ENCODE measurements at regions not wholly inside any gene's neighbourhood (a gene's known extent, or its start where the extent isn't known, plus 50 kb on each side); places are given as distances from the start of the nearest gene placed in this dataset.

DNA sequence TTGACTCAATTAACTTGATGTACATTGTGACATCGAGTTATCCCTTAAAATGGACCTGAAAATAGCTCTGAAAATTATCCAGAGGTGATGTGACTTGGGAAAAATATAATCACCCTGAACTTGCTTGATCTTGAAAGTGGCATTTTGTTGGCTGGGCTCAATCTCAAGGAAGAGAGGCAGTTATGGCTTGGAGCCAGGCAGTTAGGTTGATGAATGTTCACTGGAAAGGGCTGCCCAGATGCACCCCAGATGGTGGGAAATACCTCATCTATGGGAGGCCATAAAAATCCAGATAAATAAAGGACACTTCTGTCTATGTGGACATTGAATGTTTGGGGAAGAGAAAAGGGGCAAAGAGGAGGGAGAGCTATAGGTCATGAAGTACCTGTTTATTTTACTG, 55.7 kb upstream of the OR5AN1 start:
- no peak for DNase-seq

DNA sequence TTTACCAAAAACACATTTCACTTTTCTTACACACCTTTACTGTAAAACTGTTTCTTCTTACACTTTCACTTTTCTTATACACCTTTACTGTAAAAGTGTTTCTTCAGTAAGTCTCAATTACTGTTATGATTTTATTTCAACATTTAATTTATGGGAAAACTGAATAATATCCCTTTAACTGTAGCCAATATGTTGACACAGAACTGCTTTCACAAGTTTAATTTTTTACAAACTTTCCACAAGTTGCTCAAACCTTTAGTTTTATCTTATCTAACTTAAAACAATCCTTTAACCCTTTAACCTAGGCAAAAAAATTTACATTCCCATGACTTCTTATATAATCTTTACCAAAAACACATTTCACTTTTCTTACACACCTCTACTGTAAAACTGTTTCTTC, 63.3 kb upstream of the OR5AN1 start:
- no peak for DNase-seq

DNA sequence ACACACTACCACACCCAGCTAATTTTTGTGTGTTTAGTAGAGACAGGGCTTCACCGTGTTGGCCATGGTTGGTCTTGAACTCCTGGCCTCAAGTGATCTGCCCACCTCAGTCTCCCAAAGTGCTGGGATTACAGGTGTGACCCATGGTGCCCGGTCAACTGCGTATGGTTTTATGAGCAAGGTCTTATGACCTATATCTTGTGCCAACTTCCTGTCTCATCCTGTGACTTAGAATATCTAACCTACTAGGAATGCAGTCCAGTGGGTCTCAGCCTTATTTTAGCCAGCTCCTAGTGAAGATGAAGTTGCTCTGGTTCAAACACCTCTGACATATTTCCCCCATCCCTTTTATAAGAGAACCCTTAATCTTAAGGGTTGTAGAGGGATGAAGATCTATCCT, 66.1 kb upstream of the OR5AN1 start:
- no peak for DNase-seq

DNA sequence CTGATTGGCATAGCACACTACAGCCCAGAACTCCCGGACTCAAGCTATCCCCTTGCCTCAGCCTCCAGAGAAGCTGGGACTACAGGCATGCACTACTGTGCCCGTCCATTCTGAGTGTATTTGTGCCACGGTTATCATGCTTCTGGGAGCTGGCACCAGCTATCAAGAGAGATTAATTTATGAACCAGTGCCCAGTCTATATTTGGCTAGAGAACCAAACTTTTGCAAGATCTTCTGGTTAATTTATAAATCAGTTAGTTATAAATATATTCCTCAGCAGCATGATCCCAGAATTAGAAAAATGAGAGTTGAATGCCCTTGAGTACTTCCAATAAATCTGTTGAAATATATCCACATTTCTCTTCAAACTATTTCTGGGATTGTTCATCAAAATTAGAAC, 67.5 kb upstream of the OR5AN1 start:
- no peak for DNase-seq

DNA sequence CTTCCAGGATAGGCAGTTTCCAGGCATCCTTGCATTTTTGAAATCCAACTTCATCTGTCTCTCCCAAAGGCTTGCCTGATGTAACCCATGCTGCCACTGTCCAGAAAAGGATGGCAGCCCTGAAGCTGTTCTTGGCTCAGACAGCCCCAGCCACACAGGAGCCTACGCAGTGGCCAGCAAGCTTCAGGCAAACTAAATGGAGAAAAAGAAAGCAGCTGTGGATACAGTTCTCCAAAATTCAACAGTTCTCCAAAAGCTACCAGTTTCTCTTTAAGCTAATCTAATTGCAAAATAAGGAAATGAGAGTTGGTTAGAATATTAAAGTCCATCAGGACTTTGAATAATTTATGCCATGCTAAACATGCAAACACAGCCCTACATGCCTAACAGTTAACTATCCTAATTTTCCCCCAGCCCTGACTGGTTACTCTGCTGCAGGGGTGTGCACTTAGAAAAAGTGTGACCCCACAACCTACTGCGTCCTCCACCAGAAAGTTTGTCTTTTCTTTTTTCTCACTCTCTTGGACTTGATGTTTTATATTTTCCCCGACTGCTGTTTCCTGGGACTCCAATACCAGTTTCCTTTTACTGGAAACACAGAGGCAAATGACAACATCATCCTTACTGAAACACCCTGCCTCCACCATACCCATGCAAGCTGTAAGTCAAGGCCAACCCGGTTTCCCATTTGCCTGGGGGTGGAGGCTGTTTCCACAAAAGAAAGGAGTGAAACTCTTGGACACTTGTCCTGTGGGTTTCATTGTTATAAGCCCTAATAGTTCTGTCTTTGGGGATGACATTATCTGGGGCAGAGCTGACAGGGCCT, 69.1 kb upstream of the OR5AN1 start:
- DNase-seq, result no peak

DNA sequence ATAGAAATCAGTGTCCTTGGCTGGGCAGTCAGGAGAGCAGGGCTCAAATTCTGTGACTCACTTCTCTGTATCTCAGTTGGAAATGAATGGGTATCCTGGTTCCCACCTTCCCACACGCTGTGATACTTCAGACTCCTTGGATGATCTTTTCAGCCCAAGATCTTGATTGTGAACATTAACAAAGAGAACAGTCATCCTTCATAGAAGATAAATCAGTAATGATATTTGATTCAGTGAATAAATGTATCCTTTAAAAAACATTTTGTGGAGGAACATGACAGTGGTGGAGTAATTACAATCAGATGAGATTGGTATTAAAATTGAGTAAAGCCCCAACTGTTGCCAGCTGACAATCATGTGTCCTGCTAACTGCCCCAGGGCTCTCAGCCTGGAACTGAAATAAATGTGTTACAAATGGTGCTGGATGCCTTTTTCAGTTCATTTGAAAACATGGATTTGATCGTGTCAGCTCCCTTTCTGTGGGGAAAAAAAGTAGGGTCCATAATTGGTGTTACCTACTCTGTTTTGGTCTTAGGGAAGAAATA, 72.9 kb upstream of the OR5AN1 start:
- no peak for DNase-seq

DNA sequence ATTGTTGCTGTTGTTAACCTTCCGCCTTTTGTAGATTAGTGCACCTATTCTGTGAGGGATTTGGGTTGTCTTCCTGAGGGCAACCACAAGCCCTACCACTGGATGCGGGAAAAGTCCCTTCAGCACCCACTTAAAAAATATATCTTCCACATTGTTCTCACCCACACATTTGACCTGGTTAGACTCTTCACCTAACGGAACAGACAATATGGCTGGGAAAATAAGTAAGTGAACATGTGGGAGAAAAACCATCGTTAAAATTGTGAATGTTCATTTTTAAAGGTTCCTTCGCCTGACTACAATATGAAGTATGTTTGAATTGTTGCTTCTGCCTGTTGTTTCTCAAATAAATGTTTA, 72.0 kb upstream of the MPEG1 start:
- DNase-seq, result no peak

DNA sequence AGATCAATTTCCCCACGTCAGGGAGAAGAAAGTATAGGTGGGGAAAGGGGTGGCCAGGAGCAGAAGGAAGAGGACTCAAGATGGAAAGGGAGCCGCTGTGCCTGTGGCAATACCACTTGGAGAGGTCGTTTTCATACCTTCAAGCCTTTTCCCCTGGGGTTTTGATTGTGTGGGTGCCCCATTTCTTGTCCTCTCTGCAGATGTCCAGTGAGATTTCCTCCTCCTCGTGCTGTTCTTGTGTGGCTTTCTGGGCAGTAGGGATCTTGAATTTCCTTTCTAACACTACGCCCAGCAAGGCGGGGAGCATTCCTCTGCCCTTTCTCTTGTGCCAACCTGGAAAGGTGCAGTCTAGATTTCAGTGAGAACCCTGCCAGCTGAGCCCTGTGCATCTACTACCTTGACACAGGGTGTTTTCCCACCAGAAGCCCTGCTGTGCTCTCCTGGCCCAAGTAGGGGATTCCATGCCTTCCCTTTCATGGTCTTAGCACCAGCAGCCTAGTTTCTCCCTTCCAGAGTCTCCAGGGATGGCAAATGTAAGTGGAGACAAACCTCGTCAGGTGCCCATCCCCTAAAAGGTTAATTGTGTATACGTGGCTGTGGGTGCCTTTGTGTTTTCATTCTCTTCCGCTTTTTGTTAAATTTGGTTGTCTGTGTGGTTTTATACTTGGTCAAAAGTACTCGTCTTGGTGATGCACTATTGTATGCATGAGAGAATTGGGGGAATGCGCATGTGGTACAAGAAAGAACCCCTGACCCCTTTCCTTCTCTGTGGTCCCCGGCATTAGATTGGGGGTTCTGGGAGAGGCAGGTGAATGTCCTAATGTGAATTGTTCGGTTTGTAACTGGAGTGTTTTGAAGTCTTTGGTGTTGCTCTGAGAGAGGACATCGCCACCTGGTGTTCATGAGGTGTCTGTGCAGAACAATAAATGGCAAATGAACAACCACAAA, 71.4 kb upstream of the MPEG1 start:
- DNase-seq, result peak; percentile 67

DNA sequence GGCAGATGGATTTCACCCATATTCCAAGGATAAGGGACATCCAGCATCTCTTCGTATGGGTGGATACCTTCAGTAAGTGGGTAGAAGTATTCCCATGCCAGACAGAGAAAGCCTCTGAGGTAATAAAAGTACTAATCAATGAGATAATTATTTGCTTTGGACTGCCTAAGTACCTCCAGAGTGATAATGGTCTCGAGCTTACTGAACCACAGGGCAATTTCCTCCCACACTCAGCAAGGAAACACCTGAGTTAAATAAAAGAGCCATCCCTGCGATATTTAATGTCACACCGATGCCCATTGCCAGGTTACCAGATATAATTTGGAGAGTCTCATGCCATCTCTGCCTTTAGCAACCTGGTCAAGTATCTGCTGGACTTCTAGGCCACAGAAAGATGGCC, 70.6 kb upstream of the MPEG1 start:
- no peak for DNase-seq

DNA sequence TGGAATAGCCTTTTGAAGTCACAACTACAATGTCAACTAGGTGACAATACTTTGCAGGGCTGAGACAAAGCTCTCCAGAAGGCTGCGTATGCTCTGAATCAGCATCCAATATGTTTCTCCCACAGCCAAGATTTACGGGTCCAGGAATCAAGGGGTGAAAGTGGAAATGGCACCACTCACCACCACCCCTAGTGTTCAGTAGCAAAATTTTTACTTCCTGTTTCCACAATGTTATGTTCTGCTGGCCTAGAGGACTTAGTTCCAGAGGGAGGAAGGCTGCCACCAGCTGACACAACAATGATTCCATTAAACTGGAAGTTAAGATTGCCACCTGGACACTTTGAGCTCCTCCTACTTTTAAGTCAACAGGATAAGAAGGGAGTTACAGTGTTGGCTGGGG, 68.5 kb upstream of the MPEG1 start:
- no peak for DNase-seq

DNA sequence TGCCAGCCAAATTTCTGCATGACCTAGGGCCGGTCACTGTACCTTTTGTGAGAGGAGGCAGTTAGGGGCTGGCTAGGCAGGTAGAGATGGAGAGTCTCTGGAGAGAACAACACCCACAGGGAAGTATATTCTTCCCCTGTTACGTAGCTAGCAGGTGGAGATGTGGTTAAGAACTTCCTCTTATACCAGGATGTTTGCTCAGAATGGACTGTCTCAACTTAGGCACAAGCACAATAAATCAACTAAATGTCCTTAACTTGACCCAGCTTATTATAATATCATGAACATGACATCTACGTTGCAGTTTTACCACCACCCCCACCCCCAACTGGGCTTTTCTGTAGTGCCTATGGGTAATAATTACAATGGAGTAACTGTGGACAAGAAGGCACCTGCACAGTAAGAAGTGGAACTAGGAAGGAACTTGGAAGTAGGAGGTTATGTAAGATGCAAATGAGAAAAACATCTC, 60.7 kb upstream of the MPEG1 start:
- DNase-seq, result peak; percentile 41

DNA sequence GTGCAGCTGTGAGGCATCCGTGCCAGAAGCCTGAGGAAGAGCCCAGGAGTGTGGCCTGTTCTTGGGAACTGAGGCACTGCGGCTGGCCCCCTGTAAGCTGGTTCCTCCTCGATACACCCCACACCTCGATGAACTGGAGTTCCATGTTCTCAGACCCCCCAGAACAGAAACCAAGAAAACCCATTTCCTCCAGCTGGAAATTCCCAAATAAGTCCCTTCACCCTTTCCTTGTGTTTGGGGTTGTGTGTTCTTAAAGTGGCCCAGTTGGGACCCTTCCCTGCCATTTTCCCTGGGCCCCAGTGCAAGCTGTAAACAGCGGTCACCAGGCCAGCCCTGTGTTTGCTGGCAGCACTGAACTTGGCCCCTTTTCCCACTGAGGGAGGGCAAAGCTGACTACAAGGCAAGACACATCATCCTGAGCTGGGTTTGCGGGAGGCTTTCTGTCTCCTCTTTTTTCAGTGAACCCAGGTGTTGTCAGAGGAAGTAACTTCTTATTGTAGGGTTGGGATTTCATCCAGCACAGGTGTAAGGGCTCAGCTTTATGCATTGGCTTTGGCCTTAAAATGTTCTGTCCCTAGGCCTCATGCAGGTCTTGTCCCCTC, 60.1 kb upstream of the MPEG1 start:
- DNase-seq, result no peak

DNA sequence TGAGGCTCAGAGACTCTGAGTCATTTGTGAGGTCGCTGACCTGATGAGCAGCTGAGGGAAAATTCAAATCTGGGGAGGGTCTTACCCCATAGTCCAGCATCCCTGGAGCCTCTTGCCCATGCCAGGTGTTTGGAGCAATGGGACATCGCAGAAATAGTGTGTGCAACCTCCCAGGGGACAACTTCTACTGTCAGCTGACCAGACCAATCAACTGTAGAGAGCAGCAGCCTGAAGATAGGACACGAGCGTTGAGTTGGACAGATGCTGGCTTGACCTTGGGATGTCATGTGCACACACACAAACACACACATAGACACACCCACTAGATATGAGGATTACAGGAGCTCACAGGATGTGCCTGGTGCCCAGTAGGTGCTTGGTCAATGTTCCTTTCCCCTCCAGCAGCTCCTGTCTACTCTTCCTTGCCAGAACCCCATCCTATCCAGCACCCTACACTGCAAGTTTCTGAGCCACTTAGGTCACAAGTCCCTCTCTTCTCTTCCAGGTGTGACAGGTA, 59.1 kb upstream of the MPEG1 start:
- no peak for DNase-seq

DNA sequence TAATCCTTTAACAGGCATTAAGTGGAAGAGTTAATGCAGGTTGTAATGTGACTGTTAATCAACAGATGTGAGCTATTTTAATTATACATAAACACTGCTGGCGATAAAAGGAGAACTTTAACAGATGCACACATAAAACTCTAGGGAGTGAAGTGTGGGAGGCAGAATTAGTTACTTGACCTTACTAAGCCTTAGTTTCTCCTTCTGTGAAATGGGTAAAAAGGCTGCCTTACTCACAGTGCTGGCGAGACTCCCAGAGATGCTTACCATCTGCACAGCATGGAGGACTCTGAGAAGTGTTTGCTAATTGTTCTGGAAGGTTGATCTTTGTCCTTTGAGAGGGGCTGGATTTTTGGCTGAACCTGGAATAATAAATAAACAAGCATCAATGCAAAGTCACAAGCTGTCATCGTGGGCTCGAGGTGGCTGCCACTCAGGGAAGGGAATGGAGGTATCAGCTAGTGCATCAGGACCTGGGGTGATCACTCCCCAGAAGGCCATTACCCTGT, 58.6 kb upstream of the MPEG1 start:
- DNase-seq, result no peak

DNA sequence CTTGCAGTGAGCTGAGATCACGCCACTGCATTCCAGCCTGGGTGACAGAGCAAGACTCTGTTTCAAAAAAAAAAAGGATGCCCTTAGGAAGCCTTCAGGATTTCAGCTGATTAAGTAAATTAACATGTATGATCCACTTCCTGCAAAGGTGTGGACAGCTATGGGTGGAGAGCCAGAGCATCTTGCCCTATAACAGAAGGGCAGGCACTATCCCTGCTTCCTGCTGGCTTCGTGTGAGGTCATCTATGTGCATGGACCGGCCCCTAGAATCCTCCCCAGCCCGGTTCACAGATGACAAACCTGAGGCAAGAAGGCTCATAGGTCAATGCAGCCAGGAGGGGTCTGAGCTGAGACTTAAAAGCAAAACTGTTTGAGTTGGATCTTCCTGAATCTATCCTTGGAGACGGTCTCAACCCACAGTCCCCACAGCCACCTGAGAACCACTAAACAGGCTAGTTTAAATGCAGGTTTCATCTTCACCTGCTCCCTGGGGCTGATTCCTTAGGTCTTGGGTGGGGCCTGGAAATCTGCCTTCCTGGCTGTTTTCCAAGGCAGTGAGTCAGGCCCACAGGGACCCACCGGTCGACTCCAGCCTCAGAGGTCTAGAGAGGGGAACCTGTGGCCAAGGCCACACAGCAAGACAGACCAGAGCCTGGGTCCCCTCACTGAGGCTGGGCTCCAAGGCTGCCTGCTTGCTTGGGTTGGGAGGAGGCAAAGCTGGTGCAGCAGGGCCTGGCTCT, 55.2 kb upstream of the MPEG1 start:
- no peak for DNase-seq

DNA sequence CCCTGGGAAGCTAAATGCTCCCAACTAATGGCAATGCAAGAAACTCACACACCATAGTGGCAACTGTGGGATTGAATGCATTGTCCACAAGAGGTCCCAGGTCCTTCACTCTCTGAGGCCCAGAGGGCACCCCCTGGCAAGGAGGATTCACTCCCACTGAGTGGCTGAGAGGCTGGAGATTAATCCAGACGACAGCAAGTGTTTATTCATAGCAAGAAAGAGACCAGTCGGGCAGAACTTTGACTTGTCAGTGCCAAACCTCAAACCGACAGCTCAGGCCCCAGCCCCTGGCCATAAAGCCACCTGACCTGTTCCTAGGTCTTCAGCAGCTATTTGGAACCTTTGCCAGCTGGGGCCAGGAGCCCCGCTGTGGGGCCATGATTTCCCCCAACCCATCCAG, 54.5 kb upstream of the MPEG1 start:
- no peak for DNase-seq

DNA sequence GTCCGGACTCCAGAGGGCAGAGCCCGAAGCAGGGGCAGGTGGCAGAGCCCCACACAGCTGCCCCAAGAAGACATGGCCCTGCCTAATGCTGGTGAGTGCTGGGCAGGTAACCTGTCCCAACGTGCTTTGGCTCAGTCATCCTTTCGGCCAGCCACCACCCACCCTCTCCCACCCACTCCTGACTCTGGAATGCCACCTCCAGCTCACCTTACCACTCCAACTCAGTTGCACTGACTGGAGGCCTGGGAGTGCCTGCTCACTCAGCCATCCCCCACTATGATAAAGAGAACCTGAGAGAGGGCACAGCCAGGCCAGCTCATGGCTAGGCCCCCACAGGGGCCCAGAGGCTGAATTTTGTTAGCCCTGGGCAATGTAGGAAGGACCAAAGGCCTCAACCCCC, 53.8 kb upstream of the MPEG1 start:
- DNase-seq, result no peak

DNA sequence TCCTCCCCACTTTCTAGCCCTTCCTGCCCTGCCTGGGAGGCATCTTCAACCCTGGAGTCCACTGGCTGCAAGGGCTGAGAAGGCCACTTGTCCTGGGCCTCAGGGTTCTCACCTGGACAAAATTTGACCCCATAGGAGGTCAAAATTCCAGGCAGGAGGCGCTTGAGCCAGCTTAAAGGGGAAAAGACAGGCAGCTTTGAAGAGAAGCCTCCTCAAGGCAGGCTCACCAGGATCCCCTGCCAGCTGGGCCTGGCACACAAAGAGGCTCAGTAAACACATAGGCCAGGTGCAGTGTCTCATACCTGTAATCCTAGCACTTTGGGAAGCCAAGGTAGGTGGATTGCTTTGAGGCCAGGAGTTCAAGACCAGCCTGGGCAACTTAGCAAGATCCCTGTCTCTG, 53.0 kb upstream of the MPEG1 start:
- no peak for DNase-seq

DNA sequence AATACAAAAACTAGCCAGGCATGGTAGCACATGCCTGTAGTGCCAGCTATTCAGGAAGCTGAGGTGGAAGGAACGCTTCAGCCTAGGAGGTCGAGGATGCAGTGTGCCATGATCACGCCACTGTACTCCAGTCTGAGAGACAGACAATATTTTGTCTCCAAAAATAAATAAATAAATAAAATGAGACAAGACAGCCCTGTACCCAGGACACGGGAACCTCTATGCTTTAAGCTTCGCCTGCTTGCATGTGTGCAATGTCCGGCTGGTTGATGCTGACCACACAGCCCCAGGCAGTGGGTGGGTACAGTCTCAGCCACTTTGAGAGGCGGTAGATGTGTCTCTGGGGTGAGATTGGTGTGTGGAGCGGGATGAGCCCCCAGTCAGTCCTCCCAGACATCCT, 52.0 kb upstream of the MPEG1 start:
- no peak for DNase-seq

DNA sequence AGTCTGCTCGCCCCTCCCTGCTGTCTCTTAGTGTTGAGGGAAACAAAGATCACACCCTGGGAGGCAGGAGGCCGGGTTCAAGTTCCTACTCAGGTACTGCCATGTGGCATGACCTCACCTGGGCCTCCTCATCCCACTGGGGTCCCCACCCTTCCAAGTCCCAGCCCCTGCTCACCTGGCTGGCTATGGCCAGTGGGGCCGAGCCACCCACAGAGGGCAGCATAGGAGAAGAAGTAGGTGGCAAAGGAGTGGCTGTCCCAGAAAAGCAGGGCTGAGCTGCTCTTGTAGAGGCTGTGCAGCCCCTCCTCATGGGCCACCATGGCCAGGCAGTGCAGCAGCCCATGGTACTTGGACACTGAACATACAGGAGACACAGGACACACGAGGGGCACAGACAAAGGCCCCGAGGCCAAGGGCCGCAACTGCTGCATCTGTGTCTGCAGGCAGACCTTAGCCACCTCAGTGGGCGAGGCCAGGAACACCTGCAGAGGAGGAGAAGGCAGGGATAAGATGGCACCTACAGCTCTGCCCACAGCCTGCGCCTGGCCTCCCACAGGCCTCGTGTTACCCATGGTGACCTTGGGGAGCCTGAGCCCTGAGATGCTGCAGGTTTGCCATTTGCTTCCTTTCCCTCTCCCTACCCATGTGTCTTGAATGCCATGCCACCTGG, 50.6 kb upstream of the MPEG1 start:
- peak; percentile 16 for DNase-seq

All from CD4-positive, alpha-beta T cell treated with Interleukin-17A for 1 hour (primary cell).